Liver (tissue), 8 donors: ENCODE measurements at regions not wholly inside any gene's neighbourhood (a gene's known extent, or its start where the extent isn't known, plus 50 kb on each side); places are given as distances from the start of the nearest gene placed in this dataset.

Source experiments
- DNase-seq: peaks from one replicate; pipeline ENCODE4 v3.0.0-alpha.2; 2017; ENCODE audit warnings: low spot score
- H3K27ac ChIP-seq, 2 donors: one replicate each; pipeline ENCODE4 v1.7.0; 2013; ENCODE audit warnings: inconsistent platforms in 2 of 2, low read length in 2 of 2, control low read depth in 1 of 2, low read depth in 1 of 2, mild to moderate bottlenecking in 1 of 2
- H3K27me3 ChIP-seq, 4 donors: one replicate each; pipeline versions ENCODE4 v1.6.1 to v1.7.0; 2013; ENCODE audit warnings: low read length in 3 of 4, inconsistent platforms in 1 of 4, mild to moderate bottlenecking in 1 of 4, moderate library complexity in 1 of 4; ENCODE audit not compliant: control insufficient read depth in 4 of 4, insufficient read depth in 4 of 4
- H3K36me3 ChIP-seq, 4 donors: one replicate each; pipeline versions ENCODE4 v1.6.1 to v1.7.0; 2013; ENCODE audit warnings: low read length in 3 of 4, mild to moderate bottlenecking in 3 of 4, low read depth in 1 of 4, moderate library complexity in 1 of 4; ENCODE audit not compliant: control insufficient read depth in 4 of 4, insufficient read depth in 3 of 4
- H3K4me1 ChIP-seq, 4 donors: one replicate each; pipeline versions ENCODE4 v1.6.1 to v1.7.0; 2013; ENCODE audit warnings: low read length in 3 of 4, mild to moderate bottlenecking in 3 of 4, moderate library complexity in 1 of 4; ENCODE audit not compliant: control insufficient read depth in 4 of 4, insufficient read depth in 4 of 4
- H3K4me3 ChIP-seq, 3 donors: one replicate each; pipeline versions ENCODE4 v1.6.1 to v1.7.0; 2013; ENCODE audit warnings: low read length in 3 of 3, control low read depth in 1 of 3, low read depth in 1 of 3, mild to moderate bottlenecking in 1 of 3
- H3K9ac ChIP-seq, 2 donors: one replicate each; pipeline ENCODE4 v1.7.0; 2013; ENCODE audit warnings: low read length in 2 of 2, mild to moderate bottlenecking in 2 of 2, moderate library complexity in 2 of 2, control low read depth in 1 of 2, low read depth in 1 of 2
- H3K9me3 ChIP-seq, 4 donors: one replicate each; pipeline versions ENCODE4 v1.6.1 to v1.7.0; 2013; ENCODE audit warnings: low read length in 3 of 4; ENCODE audit not compliant: control insufficient read depth in 4 of 4
- CTCF ChIP-seq: fragments of 150-350 bp; IDR thresholded peaks from 2 replicates; pipeline ENCODE4 v1.5.1; 2017; ENCODE audit warnings: improper control_type of control experiment, low read depth, low read length; ENCODE audit not compliant: missing input control
- FOXA1 ChIP-seq: IDR thresholded peaks from 2 replicates; pipeline ENCODE4 v1.6.1; 2016; ENCODE audit warnings: antibody characterized with exemption
- FOXA2 ChIP-seq: IDR thresholded peaks from 2 replicates; pipeline ENCODE4 v1.6.1; 2016; ENCODE audit warnings: antibody characterized with exemption
- GABPA ChIP-seq, 2 donors: IDR thresholded peaks in 1 of 2; conservative IDR thresholded peaks in 1 of 2; 2 replicates each; pipeline ENCODE4 v1.6.1; 2016; ENCODE audit warnings: antibody characterized with exemption in 2 of 2, mild to moderate bottlenecking in 1 of 2, moderate library complexity in 1 of 2
- HNF4A ChIP-seq, 2 donors: conservative IDR thresholded peaks; 2 replicates each; pipeline ENCODE4 v1.6.1; 2016; ENCODE audit warnings: antibody characterized with exemption in 2 of 2, mild to moderate bottlenecking in 2 of 2
- HNF4G ChIP-seq: IDR thresholded peaks from 2 replicates; pipeline ENCODE4 v1.6.1; 2016; ENCODE audit warnings: antibody characterized with exemption
- JUND ChIP-seq, 2 donors: IDR thresholded peaks; 2 replicates each; pipeline ENCODE4 v1.6.1; 2016; ENCODE audit warnings: antibody characterized with exemption in 2 of 2
- MAX ChIP-seq: IDR thresholded peaks from 2 replicates; pipeline ENCODE4 v1.6.1; 2016; ENCODE audit warnings: antibody characterized with exemption
- NR2F2 ChIP-seq: IDR thresholded peaks from 2 replicates; pipeline ENCODE4 v1.6.1; 2016; ENCODE audit warnings: antibody characterized with exemption
- REST ChIP-seq: IDR thresholded peaks from 2 replicates; pipeline ENCODE4 v1.6.1; 2016; ENCODE audit warnings: antibody characterized with exemption, mild to moderate bottlenecking
- RXRA ChIP-seq, 2 donors: IDR thresholded peaks; 2 replicates each; pipeline ENCODE4 v1.6.1; 2017 to 2018; ENCODE audit warnings: antibody characterized with exemption in 2 of 2, mild to moderate bottlenecking in 1 of 2
- SP1 ChIP-seq: IDR thresholded peaks from 2 replicates; pipeline ENCODE4 v1.6.1; 2018; ENCODE audit warnings: antibody characterized with exemption, mild to moderate bottlenecking
- TAF1 ChIP-seq: conservative IDR thresholded peaks from 2 replicates; pipeline ENCODE4 v1.6.1; 2016; ENCODE audit warnings: antibody characterized with exemption, mild to moderate bottlenecking
- YY1 ChIP-seq: IDR thresholded peaks from 2 replicates; pipeline ENCODE4 v1.6.1; 2016; ENCODE audit warnings: antibody characterized with exemption, mild to moderate bottlenecking
- ZBTB33 ChIP-seq: IDR thresholded peaks from 2 replicates; pipeline ENCODE4 v1.6.1; 2016; ENCODE audit warnings: antibody characterized with exemption
- WGBS: extraction: QIAGEN DNeasy Blood & Tissue Kit; methylation state at CpG from one replicate; pipeline ENCODE4 v1.1.7; 2013; 5-methylcytosine and 5-hydroxymethylcytosine counted together
- donor health status: healthy.
- donor health status: healthy.
- donor health status: healthy.
- donor health status: healthy.
- donor health status: healthy.

GRCh38 chr6:141607956-141608355 lies 524.8 kb upstream of the GJE1 start:
- TF ChIP-seq REST (no peak), RXRA (IDR thresholded peaks at IDR 0.05) (no peak), JUND (IDR thresholded peaks at IDR 0.05) (no peak), FOXA2 (no peak), CTCF (no peak), SP1 (no peak), YY1 (no peak), MAX (no peak), HNF4A (conservative IDR thresholded peaks at IDR 0.05) (no peak), GABPA (IDR thresholded peaks at IDR 0.05 in 1 of 2, conservative IDR thresholded peaks at IDR 0.05 in 1 of 2) (no peak), FOXA1 (no peak), NR2F2 (no peak)
- no peak for DNase-seq
- WGBS, result 83% methylated on average over 3 of the region's 3 CpGs

GRCh38 chr6:141598487-141598886 lies 534.2 kb upstream of the GJE1 start:
- no peak overlapping the region for H3K9ac ChIP-seq
- no peaks in the 10 kb centered on the region for H3K9me3 ChIP-seq
- DNase-seq, result no peak

More at GRCh38 chr6:141607956-141608355, 524.8 kb upstream of the GJE1 start:
- Histone ChIP-seq H3K4me1 (no peaks in the 10 kb centered on the region), H3K27ac (no peak overlapping the region), H3K9ac (no peak overlapping the region), H3K4me3 (no peak overlapping the region), H3K27me3 (no peaks in the 10 kb centered on the region), H3K9me3 (peaks cover 0 to 1% (median 0%) of the 10 kb centered on the region in 4 donors), H3K36me3 (no peaks in the 10 kb centered on the region)

More at GRCh38 chr6:141598487-141598886, 534.2 kb upstream of the GJE1 start:
- TF ChIP-seq ZBTB33 (no peak), YY1 (no peak), FOXA1 (no peak), TAF1 (no peak), HNF4A (conservative IDR thresholded peaks at IDR 0.05) (no peak), REST (no peak), MAX (no peak), FOXA2 (no peak), NR2F2 (no peak), HNF4G (no peak), CTCF (no peak)
- Histone ChIP-seq H3K36me3 (no peaks in the 10 kb centered on the region), H3K27ac (no peak overlapping the region), H3K27me3 (no peaks in the 10 kb centered on the region), H3K4me3 (no peak overlapping the region), H3K4me1 (no peaks in the 10 kb centered on the region)
